Prostate gland (tissue), 2 donors: ENCODE measurements at regions not wholly inside any gene's neighbourhood (a gene's known extent, or its start where the extent isn't known, plus 50 kb on each side); places are given as distances from the start of the nearest gene placed in this dataset.

Source experiments
- DNase-seq: peaks from one replicate; pipeline ENCODE4 v3.0.0-alpha.2; 2019; ENCODE audit warnings: low spot score
- H3K27ac ChIP-seq, 2 donors: fragments of 200-600 bp; sonication (generic); 2 replicates each; pipeline ENCODE4 v1.5.1; 2017 to 2019
- H3K27me3 ChIP-seq: fragments of 200-600 bp; sonication (generic); replicated peaks from 2 replicates; pipeline ENCODE4 v1.5.1; 2019; ENCODE audit not compliant: insufficient read depth
- H3K36me3 ChIP-seq, 2 donors: fragments of 200-600 bp; sonication (generic); 1 replicate in 1 of 2; 2 replicates in 1 of 2; pipeline versions ENCODE4 v1.5.1 to v1.8.1; 2017 to 2019
- H3K4me1 ChIP-seq: fragments of 200-600 bp; sonication (generic); replicated peaks from 2 replicates; pipeline ENCODE4 v1.5.1; 2019
- H3K4me3 ChIP-seq, 2 donors: fragments of 200-600 bp; sonication (generic); 2 replicates each; pipeline ENCODE4 v1.5.1; 2017 to 2019
- H3K9me3 ChIP-seq: fragments of 200-600 bp; sonication (generic); 2 replicates; pipeline ENCODE4 v1.5.1; 2017
- POLR2A ChIP-seq: fragments of 450-650 bp; IDR thresholded peaks from one replicate; pipeline ENCODE4 v1.6.1; 2016; ENCODE audit warnings: antibody characterized with exemption, mild to moderate bottlenecking
- POLR2AphosphoS5 ChIP-seq: sonication (generic); formaldehyde crosslinking; IDR thresholded peaks from one replicate; pipeline ENCODE4 v1.6.1; 2017; ENCODE audit warnings: antibody characterized with exemption
- WGBS: methylation state at CpG from one replicate; pipeline ENCODE4 v1.1.5; 2018; 5-methylcytosine and 5-hydroxymethylcytosine counted together
- intact Hi-C: fragments of 100-400 bp; cut with DNase I; formaldehyde crosslinking; loops from one replicate; pipeline ENCODE4 v1.14.2; 2022
- TF ChIP-seq, protein P1 (sequence below), 4 experiments: fragments of 200-600 bp in 2 of 4; fragments of 450-650 bp in 2 of 4; sonication (generic) in 2 of 4; IDR thresholded peaks; 1 replicate in 3 of 4; 2 replicates in 1 of 4; pipeline ENCODE4 v1.5.1; 2016 to 2019; ENCODE audit warnings: antibody characterized with exemption in 4 of 4, mild to moderate bottlenecking in 2 of 4, moderate library complexity in 2 of 4

DNA sequence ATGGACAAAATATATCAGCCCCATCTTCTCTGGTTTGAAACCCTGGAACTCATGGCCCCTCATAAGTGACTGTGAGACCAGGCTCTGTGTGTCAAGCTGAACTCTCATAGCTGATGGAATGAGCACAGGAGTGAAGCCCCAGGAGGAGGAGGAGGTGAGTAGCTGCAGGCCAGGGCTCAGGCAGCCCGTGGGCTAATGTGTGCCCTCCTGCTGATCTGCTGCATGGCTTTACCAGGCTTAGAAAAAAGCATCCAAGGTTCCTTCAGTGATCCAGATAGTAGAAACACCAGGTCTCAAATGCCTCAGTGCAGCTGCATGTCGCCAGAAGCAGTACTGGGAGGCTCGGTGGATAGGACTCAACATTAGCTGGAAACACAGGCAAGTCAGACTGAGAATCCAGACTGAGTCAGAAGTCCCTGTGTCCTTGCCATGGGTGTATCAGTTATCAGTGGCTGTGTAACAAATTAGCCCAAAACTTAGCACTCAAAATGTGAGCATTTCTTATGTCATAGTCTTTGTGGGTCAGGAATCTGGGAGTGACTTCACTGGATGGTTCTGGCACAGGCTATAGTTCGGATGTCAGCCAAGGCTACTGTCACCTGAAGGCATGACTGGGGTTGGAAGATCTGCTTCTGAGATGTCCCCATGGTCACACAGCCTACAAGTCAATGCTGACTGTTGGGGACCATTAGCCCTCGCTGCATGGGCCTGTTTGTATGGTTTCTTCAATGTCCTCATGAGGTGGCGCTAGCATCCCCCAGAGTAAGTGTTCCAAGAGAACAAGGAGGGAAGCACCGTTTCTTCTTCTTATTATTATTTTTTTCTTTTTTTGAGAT lies 255.4 kb upstream of the IRF2BP2 start:
- Histone ChIP-seq H3K4me1 (peaks cover 9% of the 10 kb centered on the region), H3K27ac (no peak overlapping the region), H3K27me3 (no peaks in the 10 kb centered on the region), H3K9me3 (no peaks in the 10 kb centered on the region), H3K4me3 (no peak overlapping the region), H3K36me3 (no peaks in the 10 kb centered on the region)
- 97% methylated on average over 7 of the region's 7 CpGs for WGBS
- DNase-seq, result no peak
- TF ChIP-seq POLR2AphosphoS5, result no peak
- TF ChIP-seq POLR2A, result no peak
- TF ChIP-seq, protein P1, sequence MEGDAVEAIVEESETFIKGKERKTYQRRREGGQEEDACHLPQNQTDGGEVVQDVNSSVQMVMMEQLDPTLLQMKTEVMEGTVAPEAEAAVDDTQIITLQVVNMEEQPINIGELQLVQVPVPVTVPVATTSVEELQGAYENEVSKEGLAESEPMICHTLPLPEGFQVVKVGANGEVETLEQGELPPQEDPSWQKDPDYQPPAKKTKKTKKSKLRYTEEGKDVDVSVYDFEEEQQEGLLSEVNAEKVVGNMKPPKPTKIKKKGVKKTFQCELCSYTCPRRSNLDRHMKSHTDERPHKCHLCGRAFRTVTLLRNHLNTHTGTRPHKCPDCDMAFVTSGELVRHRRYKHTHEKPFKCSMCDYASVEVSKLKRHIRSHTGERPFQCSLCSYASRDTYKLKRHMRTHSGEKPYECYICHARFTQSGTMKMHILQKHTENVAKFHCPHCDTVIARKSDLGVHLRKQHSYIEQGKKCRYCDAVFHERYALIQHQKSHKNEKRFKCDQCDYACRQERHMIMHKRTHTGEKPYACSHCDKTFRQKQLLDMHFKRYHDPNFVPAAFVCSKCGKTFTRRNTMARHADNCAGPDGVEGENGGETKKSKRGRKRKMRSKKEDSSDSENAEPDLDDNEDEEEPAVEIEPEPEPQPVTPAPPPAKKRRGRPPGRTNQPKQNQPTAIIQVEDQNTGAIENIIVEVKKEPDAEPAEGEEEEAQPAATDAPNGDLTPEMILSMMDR (IDR thresholded peaks at IDR 0.05), result no peak
- intact Hi-C loops, result loop anchor here (5.0 kb wide), 1 partner anchor 143 kb away; no protein-coding TSS in a partner anchor

DNA sequence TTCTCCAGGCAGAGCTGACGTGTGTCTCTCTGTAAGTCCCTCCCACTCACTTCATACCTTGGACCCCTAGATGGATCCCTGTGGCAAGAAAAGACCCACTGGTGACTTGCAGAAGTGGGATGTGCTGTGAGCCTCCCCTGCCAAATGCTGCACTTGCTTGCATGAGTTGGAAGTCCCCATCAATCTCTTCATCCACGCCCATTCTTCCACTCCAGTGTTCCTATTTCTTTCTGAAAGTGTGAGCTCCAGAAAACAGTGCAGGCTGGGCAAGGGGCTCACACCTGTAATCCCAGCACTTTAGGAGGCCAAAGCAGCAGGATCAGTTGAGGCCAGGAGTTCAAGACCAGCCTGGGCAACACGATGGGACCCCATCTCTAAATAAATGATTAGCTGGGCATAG lies 254.1 kb upstream of the IRF2BP2 start:
- Histone ChIP-seq H3K9me3 (no peaks in the 10 kb centered on the region), H3K27me3 (no peaks in the 10 kb centered on the region), H3K36me3 (no peaks in the 10 kb centered on the region), H3K4me3 (no peak overlapping the region), H3K4me1 (peaks cover 9% of the 10 kb centered on the region), H3K27ac (peak overlapping the region; percentile 64 to 73)
- intact Hi-C loops, result loop anchor here (5.0 kb wide), 1 partner anchor 252 kb away; the partner anchor contains the start of gene IRF2BP2
- no peak for DNase-seq
- TF ChIP-seq, protein P1 (IDR thresholded peaks at IDR 0.05), result no peak
- TF ChIP-seq POLR2A (no peak), POLR2AphosphoS5 (no peak)
- WGBS, result 89% methylated on average over 3 of the region's 3 CpGs

DNA sequence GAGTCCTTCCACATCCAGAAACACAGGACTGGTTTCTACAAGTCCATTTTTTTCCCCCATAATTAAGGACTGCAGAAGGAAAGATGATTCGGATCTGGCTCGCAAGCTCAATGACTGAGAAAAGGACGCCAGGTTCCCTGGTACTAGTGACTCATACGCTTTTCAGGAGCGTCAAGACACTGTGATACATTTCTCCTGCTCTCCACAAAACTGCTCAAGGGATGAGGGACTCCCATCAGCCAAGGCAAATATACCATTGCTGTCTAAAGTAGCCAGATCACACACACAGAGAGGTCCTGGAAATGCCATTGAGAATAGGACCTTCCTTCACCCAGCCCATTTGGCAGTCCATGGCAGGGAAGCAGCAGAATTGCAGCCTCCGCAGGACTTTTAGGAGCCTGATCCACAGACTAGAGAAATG lies 253.6 kb upstream of the IRF2BP2 start:
- Histone ChIP-seq H3K27ac (peak overlapping the region; percentile 64 to 73), H3K4me1 (peaks cover 9% of the 10 kb centered on the region), H3K9me3 (no peaks in the 10 kb centered on the region), H3K4me3 (no peak overlapping the region), H3K36me3 (no peaks in the 10 kb centered on the region), H3K27me3 (no peaks in the 10 kb centered on the region)
- DNase-seq, result peak; percentile 31
- WGBS, result 32% methylated on average over 6 of the region's 6 CpGs
- TF ChIP-seq POLR2A (no peak), POLR2AphosphoS5 (no peak)
- TF ChIP-seq, protein P1 (IDR thresholded peaks at IDR 0.05), result no peak
- intact Hi-C loops, result loop anchor here (1.0 to 5.0 kb wide), 2 partner anchors 53 to 251 kb away; partner anchors contain the start of gene IRF2BP2

DNA sequence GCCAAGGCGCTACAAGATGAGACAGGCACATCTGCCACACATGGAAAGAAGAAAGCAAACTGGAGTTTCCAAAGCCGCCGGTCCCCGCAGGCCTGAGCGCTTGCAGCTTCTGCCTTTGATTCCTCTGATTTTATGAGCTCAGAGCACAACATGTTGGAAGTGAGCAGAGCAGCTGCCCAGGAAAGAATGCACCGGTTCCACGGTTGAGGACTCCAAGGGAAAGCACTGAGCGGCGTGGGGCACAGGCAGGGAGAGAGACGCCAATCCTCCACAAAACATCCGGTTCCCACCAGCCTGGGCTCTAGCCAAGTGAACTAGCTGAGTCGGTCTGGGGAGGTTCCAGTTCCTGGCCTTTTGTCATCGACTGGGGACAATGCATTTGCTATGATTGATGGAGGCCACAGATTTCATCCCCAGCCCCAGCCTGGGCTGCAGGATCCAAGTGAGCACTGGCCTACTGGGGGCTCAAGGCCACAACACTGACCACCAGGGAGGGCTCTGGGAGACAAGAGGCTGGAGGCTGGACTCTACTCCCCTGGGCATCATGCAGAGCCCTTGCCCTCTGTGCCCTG lies 253.1 kb upstream of the IRF2BP2 start:
- peaks cover 9% of the 10 kb centered on the region for H3K4me1 ChIP-seq
- intact Hi-C loops, result loop anchor here (1.0 to 5.0 kb wide), 2 partner anchors 53 to 251 kb away; partner anchors contain the start of gene IRF2BP2
- H3K27me3 ChIP-seq, result no peaks in the 10 kb centered on the region
- DNase-seq, result peak; percentile 86
- no peaks in the 10 kb centered on the region for H3K36me3 ChIP-seq
- WGBS, result 7% methylated on average over 13 of the region's 13 CpGs
- TF ChIP-seq POLR2A (no peak), POLR2AphosphoS5 (peak; percentile 79)
- TF ChIP-seq, protein P1 (IDR thresholded peaks at IDR 0.05), result no peak
- peak overlapping the region; percentile 64 to 73 for H3K27ac ChIP-seq
- no peaks in the 10 kb centered on the region for H3K9me3 ChIP-seq
- no peak overlapping the region for H3K4me3 ChIP-seq
